ENCODE measurements at regions not wholly inside any gene's neighbourhood (a gene's known extent, or its start where the extent isn't known, plus 50 kb on each side); places are given as distances from the start of the nearest gene placed in this dataset.
A peak's percentile ranks its signal among the peaks of the same experiment; 100 is the strongest.
"Not testable (repeated sequence)": the region's sequence is repeated elsewhere in the genome, so short reads cannot be mapped to it uniquely, and the experiment has no call there.

DNA sequence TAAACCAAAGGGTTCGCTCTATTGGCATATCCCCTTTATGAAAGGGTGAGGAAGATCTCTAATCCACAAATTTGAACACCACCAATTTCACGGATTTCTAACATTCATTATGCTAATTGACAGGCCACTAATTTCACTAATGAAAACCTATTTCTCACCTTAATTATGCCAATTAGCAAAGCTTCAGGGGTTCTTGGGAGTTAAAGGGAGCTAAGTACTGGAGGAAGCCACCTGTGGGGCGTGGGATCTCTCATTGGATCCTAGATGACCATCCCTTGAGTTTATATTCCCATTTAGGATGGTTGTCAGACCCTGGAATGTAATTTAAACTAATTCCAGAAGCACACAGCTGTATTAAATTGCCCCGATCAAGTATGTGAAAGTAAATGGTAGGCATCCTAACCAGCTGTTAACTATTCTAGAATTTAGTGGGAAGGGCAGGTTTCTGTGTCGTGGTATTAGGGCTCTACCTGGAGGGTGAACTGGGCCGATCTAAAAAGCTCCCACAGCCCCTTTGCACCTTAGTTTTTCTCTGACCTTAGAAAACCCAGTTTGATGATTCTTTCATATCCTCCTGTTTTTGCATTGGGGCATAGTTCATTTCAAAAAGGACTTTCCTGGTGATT lies 77.1 kb downstream of the C9orf152 start:
- TF ChIP-seq POLR2A (IDR thresholded peaks at IDR 0.05) = no peak
- TF ChIP-seq, protein P1, sequence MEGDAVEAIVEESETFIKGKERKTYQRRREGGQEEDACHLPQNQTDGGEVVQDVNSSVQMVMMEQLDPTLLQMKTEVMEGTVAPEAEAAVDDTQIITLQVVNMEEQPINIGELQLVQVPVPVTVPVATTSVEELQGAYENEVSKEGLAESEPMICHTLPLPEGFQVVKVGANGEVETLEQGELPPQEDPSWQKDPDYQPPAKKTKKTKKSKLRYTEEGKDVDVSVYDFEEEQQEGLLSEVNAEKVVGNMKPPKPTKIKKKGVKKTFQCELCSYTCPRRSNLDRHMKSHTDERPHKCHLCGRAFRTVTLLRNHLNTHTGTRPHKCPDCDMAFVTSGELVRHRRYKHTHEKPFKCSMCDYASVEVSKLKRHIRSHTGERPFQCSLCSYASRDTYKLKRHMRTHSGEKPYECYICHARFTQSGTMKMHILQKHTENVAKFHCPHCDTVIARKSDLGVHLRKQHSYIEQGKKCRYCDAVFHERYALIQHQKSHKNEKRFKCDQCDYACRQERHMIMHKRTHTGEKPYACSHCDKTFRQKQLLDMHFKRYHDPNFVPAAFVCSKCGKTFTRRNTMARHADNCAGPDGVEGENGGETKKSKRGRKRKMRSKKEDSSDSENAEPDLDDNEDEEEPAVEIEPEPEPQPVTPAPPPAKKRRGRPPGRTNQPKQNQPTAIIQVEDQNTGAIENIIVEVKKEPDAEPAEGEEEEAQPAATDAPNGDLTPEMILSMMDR (IDR thresholded peaks at IDR 0.05) = no peak
- no peak for TF ChIP-seq POLR2AphosphoS5 (IDR thresholded peaks at IDR 0.05)
- H3K4me1 ChIP-seq = no peaks in the 10 kb centered on the region
- no peak overlapping the region for H3K4me3 ChIP-seq
- H3K27me3 ChIP-seq = no peaks in the 10 kb centered on the region
- no peaks in the 10 kb centered on the region for H3K9me3 ChIP-seq
- intact Hi-C loops (cut with DNase I; ENCODE audit: low total_unique reads) = no loop called here
- peak overlapping the region in 1 of 2 donors; percentile 25 for H3K27ac ChIP-seq
- no peak for DNase-seq (ENCODE audit: low spot score in 2 of 2)
- H3K36me3 ChIP-seq = no peaks in the 10 kb centered on the region

DNA sequence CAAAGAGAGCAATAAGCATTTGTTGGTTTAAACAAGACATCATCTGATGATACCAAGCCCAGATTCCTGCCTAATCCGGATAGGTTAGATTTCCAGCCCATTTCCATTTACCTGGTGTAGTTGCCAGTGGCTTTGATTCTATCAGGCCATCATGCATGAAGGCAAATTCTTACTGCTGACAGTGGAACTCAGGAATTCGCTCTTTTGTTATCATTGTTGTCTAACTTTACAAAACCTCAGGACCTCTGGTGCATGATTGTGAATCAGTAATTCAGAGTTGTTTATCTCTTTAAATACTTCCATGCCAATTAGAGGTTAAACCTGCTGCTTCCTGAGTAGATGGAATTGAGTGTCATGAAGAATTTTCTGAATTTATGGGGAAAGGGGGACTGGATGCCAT lies 76.5 kb downstream of the C9orf152 start:
- Histone ChIP-seq H3K9me3 (no peaks in the 10 kb centered on the region), H3K36me3 (no peaks in the 10 kb centered on the region), H3K27ac (no peak overlapping the region), H3K27me3 (no peaks in the 10 kb centered on the region), H3K4me3 (no peak overlapping the region), H3K4me1 (no peaks in the 10 kb centered on the region)
- TF ChIP-seq POLR2AphosphoS5 (IDR thresholded peaks at IDR 0.05) = no peak
- TF ChIP-seq, protein P1 (IDR thresholded peaks at IDR 0.05) = no peak
- TF ChIP-seq POLR2A (IDR thresholded peaks at IDR 0.05) = no peak
- intact Hi-C loops (cut with DNase I; ENCODE audit: low total_unique reads) = no loop called here
- no peak for DNase-seq (ENCODE audit: low spot score in 2 of 2)

DNA sequence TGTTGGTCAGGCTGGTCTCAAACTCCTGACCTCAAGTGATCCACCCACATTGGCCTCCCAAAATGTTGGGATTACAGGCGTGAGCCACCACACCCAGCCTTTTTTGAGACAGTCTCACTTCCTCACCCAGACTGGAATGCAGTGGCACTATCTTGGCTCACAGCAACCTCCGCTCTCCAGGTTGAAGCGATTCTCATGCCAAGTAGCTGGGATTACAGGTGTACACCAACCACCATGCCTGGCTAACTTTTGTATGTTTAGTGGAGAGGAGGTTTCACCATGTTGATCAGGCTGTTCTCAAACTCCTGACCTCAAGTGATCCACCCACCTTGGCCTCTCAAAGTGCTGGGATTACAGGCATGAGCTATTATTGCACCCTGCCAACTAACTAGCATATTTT lies 75.4 kb downstream of the C9orf152 start:
- H3K9me3 ChIP-seq; H3K27me3 ChIP-seq; H3K36me3 ChIP-seq; H3K4me1 ChIP-seq; DNase-seq (ENCODE audit: low spot score in 2 of 2); H3K4me3 ChIP-seq; intact Hi-C loops (cut with DNase I; ENCODE audit: low total_unique reads): not testable (repeated sequence)
- H3K27ac ChIP-seq = peak overlapping the region in 1 of 2 donors; percentile 55

DNA sequence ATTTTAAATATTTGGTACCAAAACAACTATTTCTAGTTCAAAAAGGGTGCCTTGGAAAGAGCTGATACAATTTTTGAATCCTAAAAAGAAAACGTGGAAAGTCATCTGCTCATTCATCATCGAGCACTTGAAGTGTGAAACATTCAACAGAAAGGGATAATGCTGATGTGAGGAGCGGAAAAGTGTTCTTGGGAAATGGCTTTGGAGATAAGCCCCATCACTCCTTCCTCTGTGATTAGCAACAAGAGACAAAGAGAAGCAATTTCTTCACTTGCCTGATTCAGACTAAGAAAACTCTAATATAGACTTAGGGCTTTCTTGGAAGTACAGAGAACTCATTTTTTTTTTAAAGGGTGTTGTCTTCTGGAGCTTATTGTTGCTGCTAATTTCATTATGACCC lies 74.9 kb downstream of the C9orf152 start:
- H3K4me3 ChIP-seq = no peak overlapping the region
- TF ChIP-seq POLR2A (IDR thresholded peaks at IDR 0.05) (no peak), POLR2AphosphoS5 (IDR thresholded peaks at IDR 0.05) (no peak)
- TF ChIP-seq, protein P1 (IDR thresholded peaks at IDR 0.05) = no peak
- no peaks in the 10 kb centered on the region for H3K9me3 ChIP-seq
- intact Hi-C loops (cut with DNase I; ENCODE audit: low total_unique reads) = no loop called here
- DNase-seq (ENCODE audit: low spot score in 2 of 2) = no peak
- no peaks in the 10 kb centered on the region for H3K4me1 ChIP-seq
- H3K27me3 ChIP-seq = no peaks in the 10 kb centered on the region
- H3K36me3 ChIP-seq = no peaks in the 10 kb centered on the region
- peak overlapping the region; percentile 19 to 63 for H3K27ac ChIP-seq

DNA sequence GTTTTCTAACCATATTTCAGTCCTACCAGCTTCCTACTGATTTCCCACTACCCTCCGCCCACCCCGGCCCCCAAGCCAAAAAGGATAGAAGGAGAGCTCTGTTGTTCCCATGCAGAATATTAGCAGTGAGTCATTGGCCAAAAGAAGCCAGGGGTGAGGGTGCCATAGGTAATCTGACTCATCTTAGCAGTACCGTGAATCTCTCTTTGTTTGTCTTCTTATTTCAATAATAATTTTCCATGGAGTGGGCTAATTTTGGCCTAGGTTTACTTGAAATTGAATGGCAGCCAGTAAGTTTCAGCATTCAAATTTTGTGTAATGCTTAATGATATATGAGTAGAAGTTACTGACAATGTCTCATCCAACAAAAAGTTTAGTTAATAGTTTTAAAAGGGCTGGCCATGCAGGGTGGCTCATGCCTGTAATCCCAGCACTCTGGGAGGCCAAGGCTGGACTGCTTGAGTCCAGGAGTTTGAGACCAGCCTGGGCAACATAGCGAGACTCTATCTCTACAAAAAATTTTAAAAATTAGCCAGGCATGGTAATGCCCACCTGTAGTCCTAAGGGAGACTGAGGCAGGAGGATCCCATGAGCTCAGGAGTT lies 74.2 kb downstream of the C9orf152 start:
- DNase-seq (ENCODE audit: low spot score in 2 of 2) = no peak
- H3K36me3 ChIP-seq = no peaks in the 10 kb centered on the region
- no peaks in the 10 kb centered on the region for H3K9me3 ChIP-seq
- H3K27ac ChIP-seq = peak overlapping the region; percentile 19 to 63
- TF ChIP-seq, protein P1 (IDR thresholded peaks at IDR 0.05) = no peak
- TF ChIP-seq POLR2A (IDR thresholded peaks at IDR 0.05) (no peak), POLR2AphosphoS5 (IDR thresholded peaks at IDR 0.05) (no peak)
- no peaks in the 10 kb centered on the region for H3K4me1 ChIP-seq
- H3K4me3 ChIP-seq = no peak overlapping the region
- no peaks in the 10 kb centered on the region for H3K27me3 ChIP-seq
- intact Hi-C loops (cut with DNase I; ENCODE audit: low total_unique reads) = no loop called here
